GM23338 (cell line): ENCODE measurements at regions not wholly inside any gene's neighbourhood (a gene's known extent, or its start where the extent isn't known, plus 50 kb on each side); places are given as distances from the start of the nearest gene placed in this dataset.

Experiments used
- CTCF ChIP-seq, 2 experiments: fragments of 200-600 bp in 1 of 2; sonication (generic) in 1 of 2; conservative IDR thresholded peaks; 2 replicates each; pipeline versions ENCODE4 v1.5.1 to v1.6.1; 2016 to 2017; ENCODE audit warnings: antibody characterized with exemption in 2 of 2, low read depth in 2 of 2, mild to moderate bottlenecking in 2 of 2, moderate library complexity in 1 of 2
- EZH2 ChIP-seq: fragments of 200-600 bp; sonication (generic); IDR thresholded peaks from one replicate; pipeline ENCODE4 v1.8.0; 2017; ENCODE audit warnings: antibody characterized with exemption, mild to moderate bottlenecking, low read depth; ENCODE audit not compliant: unreplicated experiment
- EZH2phosphoT487 ChIP-seq: fragments of 200-600 bp; sonication (generic); IDR thresholded peaks from one replicate; pipeline ENCODE4 v1.8.1; 2018; ENCODE audit warnings: antibody characterized with exemption; ENCODE audit not compliant: unreplicated experiment
- JUNB ChIP-seq: IDR thresholded peaks from one replicate; pipeline ENCODE4 v1.6.1; 2016; ENCODE audit warnings: antibody characterized with exemption; ENCODE audit not compliant: unreplicated experiment
- POLR2AphosphoS5 ChIP-seq: IDR thresholded peaks from 2 replicates; pipeline ENCODE4 v1.6.1; 2016; ENCODE audit warnings: antibody characterized with exemption, low read depth
- REST ChIP-seq: IDR thresholded peaks from one replicate; pipeline ENCODE4 v1.6.1; 2018; ENCODE audit warnings: antibody characterized with exemption; ENCODE audit not compliant: unreplicated experiment

- TF ChIP-seq EZH2 = no peak
- TF ChIP-seq POLR2AphosphoS5 = no peak
- no peak for TF ChIP-seq CTCF (conservative IDR thresholded peaks at IDR 0.05; ENCODE audit: low read depth in 2 of 2)
- no peak for TF ChIP-seq JUNB
- no peak for TF ChIP-seq EZH2phosphoT487
- TF ChIP-seq REST = no peak
These were observed 859.3 kb downstream of the KCNT2 start for GRCh38 chr1:195748969-195749368.
